SK-N-SH (cell line): ENCODE measurements at regions not wholly inside any gene's neighbourhood (a gene's known extent, or its start where the extent isn't known, plus 50 kb on each side); places are given as distances from the start of the nearest gene placed in this dataset.

Experiments used
- EP300 ChIP-seq, 2 experiments: IDR thresholded peaks; 2 replicates each; pipeline versions ENCODE4 v1.4.0 to v1.6.1; 2012; ENCODE audit warnings: borderline replicate concordance in 1 of 2, low read depth in 1 of 2, low read length in 1 of 2
- FOXM1 ChIP-seq: IDR thresholded peaks from 2 replicates; pipeline ENCODE4 v1.4.0; 2012; ENCODE audit warnings: low read depth, mild to moderate bottlenecking
- GABPA ChIP-seq: IDR thresholded peaks from 2 replicates; pipeline ENCODE4 v1.4.0; 2012; ENCODE audit warnings: low read depth, mild to moderate bottlenecking
- POLR2AphosphoS5 ChIP-seq: IDR thresholded peaks from 2 replicates; pipeline ENCODE4 v1.6.1; 2012; ENCODE audit warnings: low read depth, low read length
- RAD21 ChIP-seq: IDR thresholded peaks from 2 replicates; pipeline ENCODE4 v1.6.1; 2012; ENCODE audit warnings: mild to moderate bottlenecking, low read length
- RXRA ChIP-seq: IDR thresholded peaks from 2 replicates; pipeline ENCODE4 v1.4.0; 2012; ENCODE audit warnings: low read depth, mild to moderate bottlenecking, borderline replicate concordance
- TAF1 ChIP-seq: IDR thresholded peaks from 2 replicates; pipeline ENCODE4 v1.6.1; 2012; ENCODE audit warnings: low read depth, mild to moderate bottlenecking, low read length, moderate library complexity, borderline replicate concordance
- YY1 ChIP-seq: IDR thresholded peaks from 2 replicates; pipeline ENCODE4 v1.4.0; 2012; ENCODE audit warnings: low read depth, mild to moderate bottlenecking
- TF ChIP-seq, protein P1 (sequence below): IDR thresholded peaks from 2 replicates; pipeline ENCODE4 v1.4.0; 2012; ENCODE audit warnings: low read depth
- TF ChIP-seq, protein P2 (sequence below): fragments of 200-600 bp; sonication (generic); IDR thresholded peaks from 2 replicates; pipeline ENCODE4 v1.6.1; 2017; ENCODE audit warnings: antibody characterized with exemption, mild to moderate bottlenecking, moderate library complexity

DNA sequence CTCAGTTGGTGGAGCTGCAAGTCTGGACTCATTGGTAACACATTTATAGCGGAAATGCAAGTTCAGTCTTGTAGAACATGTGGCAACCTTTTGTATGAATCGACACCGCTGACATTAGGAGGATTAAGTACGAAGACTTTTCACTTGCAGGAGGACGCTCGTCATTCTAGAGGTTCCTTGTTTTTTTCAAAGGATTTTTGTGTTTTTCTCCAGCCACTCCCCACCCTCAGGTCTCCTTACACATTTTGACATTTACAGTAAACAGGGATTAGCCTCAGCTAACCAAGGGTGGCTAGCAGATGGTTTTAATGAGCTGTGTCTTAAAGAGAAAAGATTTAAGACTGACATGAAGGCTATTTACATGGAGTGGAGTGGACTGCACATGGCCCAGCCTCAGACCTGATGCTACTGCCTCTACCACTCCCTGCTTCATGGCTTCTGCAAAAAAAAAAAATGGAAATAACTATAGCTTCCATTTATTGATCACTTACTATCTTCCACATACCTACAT lies 173.8 kb downstream of the TRIB2 start:
- TF ChIP-seq, protein P1, sequence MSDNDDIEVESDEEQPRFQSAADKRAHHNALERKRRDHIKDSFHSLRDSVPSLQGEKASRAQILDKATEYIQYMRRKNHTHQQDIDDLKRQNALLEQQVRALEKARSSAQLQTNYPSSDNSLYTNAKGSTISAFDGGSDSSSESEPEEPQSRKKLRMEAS, result no peak
- TF ChIP-seq TAF1, result no peak
- no peak; a peak in 1 of 4 replicates for TF ChIP-seq EP300 (IDR thresholded peaks at IDR 0.05; ENCODE audit: borderline replicate concordance in 1 of 2, low read depth in 1 of 2, low read length in 1 of 2)
- TF ChIP-seq POLR2AphosphoS5, result no peak
- TF ChIP-seq YY1, result no peak
- TF ChIP-seq, protein P2, sequence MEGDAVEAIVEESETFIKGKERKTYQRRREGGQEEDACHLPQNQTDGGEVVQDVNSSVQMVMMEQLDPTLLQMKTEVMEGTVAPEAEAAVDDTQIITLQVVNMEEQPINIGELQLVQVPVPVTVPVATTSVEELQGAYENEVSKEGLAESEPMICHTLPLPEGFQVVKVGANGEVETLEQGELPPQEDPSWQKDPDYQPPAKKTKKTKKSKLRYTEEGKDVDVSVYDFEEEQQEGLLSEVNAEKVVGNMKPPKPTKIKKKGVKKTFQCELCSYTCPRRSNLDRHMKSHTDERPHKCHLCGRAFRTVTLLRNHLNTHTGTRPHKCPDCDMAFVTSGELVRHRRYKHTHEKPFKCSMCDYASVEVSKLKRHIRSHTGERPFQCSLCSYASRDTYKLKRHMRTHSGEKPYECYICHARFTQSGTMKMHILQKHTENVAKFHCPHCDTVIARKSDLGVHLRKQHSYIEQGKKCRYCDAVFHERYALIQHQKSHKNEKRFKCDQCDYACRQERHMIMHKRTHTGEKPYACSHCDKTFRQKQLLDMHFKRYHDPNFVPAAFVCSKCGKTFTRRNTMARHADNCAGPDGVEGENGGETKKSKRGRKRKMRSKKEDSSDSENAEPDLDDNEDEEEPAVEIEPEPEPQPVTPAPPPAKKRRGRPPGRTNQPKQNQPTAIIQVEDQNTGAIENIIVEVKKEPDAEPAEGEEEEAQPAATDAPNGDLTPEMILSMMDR, result no peak
- no peak for TF ChIP-seq GABPA
- no peak for TF ChIP-seq RXRA
- no peak for TF ChIP-seq FOXM1
- TF ChIP-seq RAD21, result no peak
